ENCODE measurements at regions not wholly inside any gene's neighbourhood (a gene's known extent, or its start where the extent isn't known, plus 50 kb on each side); places are given as distances from the start of the nearest gene placed in this dataset.
A peak's percentile ranks its signal among the peaks of the same experiment; 100 is the strongest.
"Not testable (repeated sequence)": the region's sequence is repeated elsewhere in the genome, so short reads cannot be mapped to it uniquely, and the experiment has no call there.

DNA sequence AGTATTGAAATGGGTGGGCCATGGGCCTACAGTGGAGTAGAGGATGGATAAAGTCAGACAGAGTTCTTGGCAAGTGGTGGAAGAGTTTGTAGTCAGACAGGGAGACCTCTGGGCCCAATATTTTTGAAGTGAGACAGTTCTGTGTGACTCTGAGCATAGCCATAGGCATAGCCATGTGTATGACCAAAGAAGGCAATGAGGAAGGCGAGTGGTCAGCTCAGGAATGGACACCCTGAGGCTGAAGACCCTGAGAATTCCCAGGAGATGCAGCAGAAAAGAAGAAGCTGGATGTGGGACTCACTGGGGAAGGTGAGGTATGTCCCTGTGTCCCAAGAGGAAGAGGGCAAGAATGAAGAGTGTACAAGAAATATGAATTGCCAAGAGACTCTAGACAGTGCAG, 210.6 kb upstream of the IRF2BP2 start:
- Histone ChIP-seq H3K36me3 (no peaks in the 10 kb centered on the region), H3K4me1 (peaks cover 4 to 17% (median 4%) of the 10 kb centered on the region in 3 donors), H3K9me3 (no peaks in the 10 kb centered on the region), H3K27ac (no peak overlapping the region), H3K27me3 (no peaks in the 10 kb centered on the region), H3K4me3 (no peak overlapping the region)
- 89 to 100% methylated on average over 1 of the region's 1 CpG for WGBS, 2 donors (ENCODE audit: low coverage in 1 of 2)
- TF ChIP-seq, protein P1, sequence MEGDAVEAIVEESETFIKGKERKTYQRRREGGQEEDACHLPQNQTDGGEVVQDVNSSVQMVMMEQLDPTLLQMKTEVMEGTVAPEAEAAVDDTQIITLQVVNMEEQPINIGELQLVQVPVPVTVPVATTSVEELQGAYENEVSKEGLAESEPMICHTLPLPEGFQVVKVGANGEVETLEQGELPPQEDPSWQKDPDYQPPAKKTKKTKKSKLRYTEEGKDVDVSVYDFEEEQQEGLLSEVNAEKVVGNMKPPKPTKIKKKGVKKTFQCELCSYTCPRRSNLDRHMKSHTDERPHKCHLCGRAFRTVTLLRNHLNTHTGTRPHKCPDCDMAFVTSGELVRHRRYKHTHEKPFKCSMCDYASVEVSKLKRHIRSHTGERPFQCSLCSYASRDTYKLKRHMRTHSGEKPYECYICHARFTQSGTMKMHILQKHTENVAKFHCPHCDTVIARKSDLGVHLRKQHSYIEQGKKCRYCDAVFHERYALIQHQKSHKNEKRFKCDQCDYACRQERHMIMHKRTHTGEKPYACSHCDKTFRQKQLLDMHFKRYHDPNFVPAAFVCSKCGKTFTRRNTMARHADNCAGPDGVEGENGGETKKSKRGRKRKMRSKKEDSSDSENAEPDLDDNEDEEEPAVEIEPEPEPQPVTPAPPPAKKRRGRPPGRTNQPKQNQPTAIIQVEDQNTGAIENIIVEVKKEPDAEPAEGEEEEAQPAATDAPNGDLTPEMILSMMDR (IDR thresholded peaks at IDR 0.05), result no peak
- no peak for TF ChIP-seq EP300 (IDR thresholded peaks at IDR 0.05)
- no peak for TF ChIP-seq POLR2AphosphoS5 (IDR thresholded peaks at IDR 0.05)
- TF ChIP-seq POLR2A (IDR thresholded peaks at IDR 0.05), result no peak
- ATAC-seq, result no peak

DNA sequence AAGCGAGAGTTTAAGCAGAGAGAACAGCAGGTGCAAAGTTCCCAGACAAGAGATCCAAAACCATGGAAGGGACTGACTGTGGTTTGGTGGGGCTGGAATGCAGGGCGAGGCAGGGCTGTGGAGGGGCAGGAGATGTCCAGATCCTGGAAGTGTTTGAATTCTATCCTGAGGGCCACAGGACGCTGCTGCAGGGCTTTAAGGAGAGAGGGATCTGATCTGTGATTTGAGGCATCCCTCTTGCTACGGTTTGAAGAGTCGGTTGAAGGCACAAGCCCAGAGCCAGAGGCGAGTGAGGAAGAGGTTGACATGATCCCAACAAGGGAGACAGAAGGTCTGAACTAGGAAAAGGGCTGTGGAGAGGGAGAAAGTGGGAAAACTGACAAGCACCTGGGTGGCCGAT, 209.9 kb upstream of the IRF2BP2 start:
- not testable (repeated sequence) for H3K27ac ChIP-seq, H3K36me3 ChIP-seq, H3K9me3 ChIP-seq, H3K27me3 ChIP-seq, H3K4me3 ChIP-seq, ATAC-seq
- WGBS, 2 donors (ENCODE audit: low coverage in 1 of 2), result 68% methylated on average over 4 of the region's 7 CpGs; no CpG with 5 or more reads in 1 of the 2 donors
- peaks cover 4 to 20% (median 4%) of the 10 kb centered on the region in 3 donors for H3K4me1 ChIP-seq

DNA sequence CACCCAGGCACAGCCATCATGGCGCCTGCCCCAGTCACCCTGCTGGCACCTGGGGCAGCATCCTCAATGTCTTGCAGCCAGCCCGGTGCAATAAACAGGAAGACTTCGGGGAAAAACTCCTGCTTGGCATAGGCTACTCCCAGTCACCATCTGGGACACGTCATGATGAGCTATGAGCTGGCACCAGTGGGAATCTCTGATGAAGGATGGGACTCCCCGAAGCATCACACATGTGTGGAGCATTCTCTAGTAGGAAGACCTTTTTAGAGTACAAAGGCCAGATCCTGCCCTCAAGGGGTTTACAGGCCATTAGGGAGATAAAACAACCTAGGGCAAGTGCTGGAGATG, 208.0 kb upstream of the IRF2BP2 start:
- Histone ChIP-seq H3K27ac (peak overlapping the region; percentile 82 to 99 (median 87)), H3K4me1 (peaks cover 4 to 20% (median 4%) of the 10 kb centered on the region in 3 donors)
- not testable (repeated sequence) for H3K27me3 ChIP-seq, H3K9me3 ChIP-seq, H3K4me3 ChIP-seq, H3K36me3 ChIP-seq
- ATAC-seq, result peak; percentile 38
- no CpG with 5 or more reads among the region's 5 CpGs for WGBS, 2 donors (ENCODE audit: low coverage in 1 of 2)

DNA sequence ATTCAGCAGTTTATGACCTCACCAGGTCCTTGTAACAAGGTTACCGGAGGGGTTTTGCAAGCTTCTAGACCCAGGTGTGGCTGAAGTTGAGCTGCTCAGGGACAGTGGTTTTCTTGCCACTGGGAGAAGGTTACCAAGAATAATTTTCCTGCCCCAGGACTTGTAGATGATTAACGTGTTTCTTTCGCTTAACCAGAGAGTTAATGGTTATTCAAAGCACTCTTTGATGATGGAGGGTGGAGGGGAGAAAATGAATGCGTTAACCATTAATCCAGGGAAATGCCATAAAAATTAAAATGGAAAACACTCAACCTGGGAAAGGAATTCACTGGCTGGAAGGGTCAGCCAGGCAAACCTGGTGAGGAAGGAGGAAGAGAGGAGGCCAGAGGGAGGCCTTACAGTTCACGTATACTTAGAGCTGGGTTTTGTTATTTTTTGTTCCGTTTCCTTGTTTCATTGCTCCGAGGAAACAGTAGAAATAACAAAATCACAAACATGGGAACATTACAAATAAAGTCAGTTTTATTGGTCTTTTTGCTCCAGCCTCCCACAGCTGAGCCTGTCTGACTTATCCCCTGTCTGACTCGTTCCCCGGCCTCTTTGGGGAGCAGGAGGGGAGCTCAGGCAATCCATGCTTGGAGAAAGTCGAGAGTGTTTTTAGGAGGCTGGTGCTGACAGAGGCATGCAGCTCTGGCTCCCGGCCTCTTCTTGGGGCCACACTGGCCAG, 207.5 kb upstream of the IRF2BP2 start:
- ATAC-seq, H3K4me3 ChIP-seq, H3K9me3 ChIP-seq, H3K27me3 ChIP-seq, H3K36me3 ChIP-seq: not testable (repeated sequence)
- Histone ChIP-seq H3K27ac (peak overlapping the region; percentile 82 to 99 (median 87)), H3K4me1 (peaks cover 4 to 20% (median 4%) of the 10 kb centered on the region in 3 donors)
- 40 to 66% methylated on average over 2 to 8 of the region's 11 CpGs for WGBS, 2 donors (ENCODE audit: low coverage in 1 of 2)

DNA sequence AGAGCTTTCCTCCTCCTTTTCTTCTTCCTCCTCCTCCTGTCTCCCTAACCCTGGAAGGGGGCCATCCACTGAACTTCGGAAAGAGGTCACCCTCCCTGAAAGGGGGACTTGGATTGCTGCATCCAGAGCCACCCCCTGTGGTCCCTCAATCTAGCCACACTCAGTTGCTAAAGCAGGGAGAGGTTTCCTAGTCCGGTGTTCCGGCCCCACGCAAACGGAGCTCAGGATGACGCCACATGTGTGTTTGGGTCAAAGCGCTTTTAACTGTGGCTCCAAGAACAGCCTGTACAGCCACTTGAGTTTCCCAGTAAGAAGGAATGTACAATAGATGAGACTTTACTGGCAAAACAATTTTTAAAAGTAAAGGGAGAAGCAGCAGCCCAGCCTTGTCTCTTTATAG, 206.9 kb upstream of the IRF2BP2 start:
- H3K4me1 ChIP-seq, result peaks cover 4 to 20% (median 4%) of the 10 kb centered on the region in 3 donors
- not testable (repeated sequence) for H3K36me3 ChIP-seq, H3K27me3 ChIP-seq, H3K9me3 ChIP-seq
- H3K27ac ChIP-seq, result peak overlapping the region; percentile 82 to 99 (median 87)
- ATAC-seq, result peak; percentile 90
- TF ChIP-seq EP300 (IDR thresholded peaks at IDR 0.05) (peak; percentile 85), POLR2AphosphoS5 (IDR thresholded peaks at IDR 0.05) (peak; percentile 89)
- no CpG with 5 or more reads among the region's 7 CpGs for WGBS, 2 donors (ENCODE audit: low coverage in 1 of 2)
- H3K4me3 ChIP-seq, result peak overlapping the region in 1 of 2 donors; percentile 18

DNA sequence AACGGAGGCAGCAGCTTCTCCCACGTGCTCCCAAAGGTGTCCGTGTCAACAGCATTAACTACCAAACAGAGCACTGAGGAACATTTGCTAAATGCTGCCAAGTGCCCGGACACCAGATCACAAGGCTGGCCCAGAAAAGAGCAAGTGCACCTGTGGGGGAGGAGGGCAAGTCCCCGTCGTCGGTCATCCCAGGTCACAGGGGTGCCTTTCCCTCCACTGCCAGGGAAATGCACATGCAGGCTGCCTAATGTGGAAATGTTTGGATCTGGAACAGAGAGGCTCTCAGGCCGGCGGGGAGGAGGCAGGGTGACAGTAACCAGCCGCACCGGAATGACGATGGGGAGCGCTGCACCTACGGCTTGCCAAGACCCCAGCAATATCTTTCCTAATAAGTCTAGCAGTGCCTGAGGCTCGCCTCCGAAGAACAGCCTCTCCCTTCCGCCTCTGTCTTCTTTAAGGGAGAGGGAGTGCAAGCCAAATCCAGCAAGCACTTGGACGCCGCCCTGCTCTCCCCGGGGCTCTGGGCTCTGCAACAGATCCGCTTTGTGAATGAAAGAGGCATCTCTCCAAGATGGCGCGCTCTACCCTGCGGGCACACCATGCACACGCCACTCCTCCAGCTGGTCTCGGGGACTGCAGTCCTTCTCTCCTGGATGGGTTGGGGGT, 206.3 kb upstream of the IRF2BP2 start:
- Histone ChIP-seq H3K4me3 (peak overlapping the region in 1 of 2 donors; percentile 18), H3K27ac (peak overlapping the region; percentile 82 to 99 (median 87)), H3K4me1 (peaks cover 4 to 20% (median 4%) of the 10 kb centered on the region in 3 donors)
- ATAC-seq, result peak; percentile 83
- 40% methylated on average over 1 of the region's 26 CpGs; no CpG with 5 or more reads in 1 of the 2 donors for WGBS, 2 donors (ENCODE audit: low coverage in 1 of 2)
- not testable (repeated sequence) for H3K36me3 ChIP-seq, H3K9me3 ChIP-seq, H3K27me3 ChIP-seq
- peak; percentile 33 for TF ChIP-seq POLR2AphosphoS5 (IDR thresholded peaks at IDR 0.05)

DNA sequence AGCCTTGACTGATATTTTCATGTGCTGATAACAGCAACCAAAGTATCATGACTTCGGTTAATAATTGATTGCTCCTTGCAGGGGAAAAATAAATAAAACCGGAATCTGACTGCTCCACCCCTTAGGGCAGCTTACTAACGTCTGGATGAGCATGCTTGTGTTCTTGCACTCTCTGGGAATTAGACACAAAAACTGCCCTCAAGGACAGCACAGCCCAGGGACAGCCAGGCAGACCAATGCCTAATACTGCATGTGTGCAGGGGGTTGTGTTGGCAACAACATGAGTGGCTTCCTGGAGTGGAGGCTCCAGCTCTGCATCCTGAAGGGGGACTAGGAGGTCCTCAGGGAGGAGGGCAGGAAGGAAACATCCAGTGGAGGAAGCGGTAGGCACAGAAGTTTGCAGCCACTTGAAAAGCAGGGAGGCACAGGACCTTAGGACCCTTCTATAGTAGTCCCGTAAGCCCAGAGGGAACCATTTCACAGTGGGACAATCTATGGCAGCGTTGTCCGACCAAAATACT, 205.4 kb upstream of the IRF2BP2 start:
- not testable (repeated sequence) for H3K4me3 ChIP-seq, H3K27me3 ChIP-seq, ATAC-seq, H3K36me3 ChIP-seq, H3K9me3 ChIP-seq
- WGBS, 2 donors (ENCODE audit: low coverage in 1 of 2), result 37% methylated on average over 4 of the region's 7 CpGs; no CpG with 5 or more reads in 1 of the 2 donors
- H3K4me1 ChIP-seq, result peaks cover 4 to 20% (median 4%) of the 10 kb centered on the region in 3 donors
- H3K27ac ChIP-seq, result peak overlapping the region; percentile 81 to 90 (median 87)

DNA sequence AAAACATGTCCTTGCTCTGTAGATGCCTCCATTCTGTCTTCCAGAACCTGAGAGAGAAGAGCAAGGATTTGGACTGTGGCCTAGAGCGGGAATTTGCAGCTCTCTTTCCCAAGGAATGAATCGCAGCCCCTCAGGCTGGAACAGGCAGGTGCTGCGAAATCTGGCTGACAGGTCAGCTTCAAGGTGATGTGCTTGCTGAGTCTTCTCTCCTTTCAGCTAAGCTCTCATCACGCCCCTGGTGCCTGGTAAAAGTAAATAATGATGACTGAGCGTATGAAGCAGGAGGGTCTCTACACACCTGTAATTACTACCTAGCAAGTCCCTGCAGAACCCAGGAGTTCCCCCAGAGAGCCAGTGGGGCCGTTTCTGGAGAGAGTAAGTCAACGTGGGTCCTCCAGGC, 204.3 kb upstream of the IRF2BP2 start:
- not testable (repeated sequence) for H3K27me3 ChIP-seq, H3K9me3 ChIP-seq, H3K4me3 ChIP-seq, H3K36me3 ChIP-seq, ATAC-seq
- H3K27ac ChIP-seq, result peak overlapping the region in 1 of 4 donors; percentile 64
- peaks cover 4 to 26% (median 4%) of the 10 kb centered on the region in 3 donors for H3K4me1 ChIP-seq
- WGBS, 2 donors (ENCODE audit: low coverage in 1 of 2), result 100% methylated on average over 1 of the region's 7 CpGs; no CpG with 5 or more reads in 1 of the 2 donors

DNA sequence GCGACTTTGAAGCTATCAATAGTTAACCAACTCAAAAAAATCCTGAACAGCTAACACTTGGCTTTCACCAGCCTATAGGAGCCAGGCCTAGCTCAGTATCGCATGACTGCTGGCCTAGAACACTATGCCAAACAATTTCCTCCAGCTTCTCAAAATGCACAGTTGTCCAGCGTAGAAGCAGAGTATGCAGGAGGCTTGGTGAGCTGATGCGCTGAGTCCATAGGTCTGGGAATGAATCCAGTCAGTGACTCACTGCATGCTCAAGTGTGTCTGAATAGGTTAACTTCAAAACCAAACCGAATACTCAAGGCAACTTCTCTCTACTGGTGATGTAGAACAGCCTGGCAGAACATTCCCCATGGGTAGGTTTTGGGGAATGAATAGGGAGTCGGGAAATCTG, 201.8 kb upstream of the IRF2BP2 start:
- ATAC-seq, H3K36me3 ChIP-seq, H3K4me3 ChIP-seq, H3K27me3 ChIP-seq, H3K9me3 ChIP-seq: not testable (repeated sequence)
- Histone ChIP-seq H3K4me1 (peaks cover 0 to 15% (median 0%) of the 10 kb centered on the region in 3 donors), H3K27ac (peak overlapping the region in 3 of 4 donors; percentile 5 to 61 (median 43))
- 33% methylated on average over 1 of the region's 6 CpGs; no CpG with 5 or more reads in 1 of the 2 donors for WGBS, 2 donors (ENCODE audit: low coverage in 1 of 2)

DNA sequence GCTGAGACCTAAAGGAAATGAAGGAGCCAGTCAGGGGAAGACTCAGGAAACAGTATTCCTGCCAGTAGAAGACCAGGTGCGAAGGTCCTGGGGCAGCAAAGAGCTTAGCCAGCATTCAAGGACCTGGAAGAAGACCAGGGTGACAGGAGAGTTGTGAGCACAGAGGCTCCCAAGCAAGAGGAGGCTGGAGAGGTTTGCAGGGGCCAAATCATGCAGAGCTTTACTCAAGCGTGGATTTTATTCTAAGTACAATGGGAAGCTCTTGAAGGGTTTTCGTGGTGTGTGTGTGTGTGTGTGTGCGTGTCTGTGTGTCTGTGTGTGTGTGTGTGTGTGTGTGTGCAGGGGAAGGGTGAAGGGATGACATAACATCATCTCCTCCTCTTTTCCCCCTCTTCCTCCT, 200.7 kb upstream of the IRF2BP2 start:
- not testable (repeated sequence) for H3K27ac ChIP-seq, H3K27me3 ChIP-seq, ATAC-seq, H3K9me3 ChIP-seq, H3K4me3 ChIP-seq, H3K36me3 ChIP-seq
- H3K4me1 ChIP-seq, result peaks cover 0 to 11% (median 0%) of the 10 kb centered on the region in 3 donors
- 70 to 100% methylated on average over 3 to 4 of the region's 4 CpGs for WGBS, 2 donors (ENCODE audit: low coverage in 1 of 2)

DNA sequence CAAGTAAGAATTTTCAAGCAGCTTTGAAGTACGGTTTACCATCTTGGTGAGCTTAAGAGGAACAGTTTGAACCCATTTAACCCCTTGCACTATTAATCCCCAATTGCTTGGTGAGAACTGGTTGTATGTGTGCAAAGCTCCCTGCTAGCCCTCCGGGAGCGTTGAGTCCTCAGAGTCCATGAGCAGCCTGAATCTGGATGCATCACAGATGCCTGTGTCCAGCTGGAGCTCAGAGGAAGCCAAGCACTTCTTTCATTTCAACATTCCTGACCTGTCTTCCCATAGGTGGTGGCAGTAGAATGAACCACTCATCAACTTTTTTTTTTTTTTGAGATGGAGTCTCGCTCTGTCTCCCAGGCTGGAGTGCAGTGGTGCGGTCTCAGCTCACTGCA, 199.9 kb upstream of the IRF2BP2 start:
- H3K27ac ChIP-seq, result peak overlapping the region in 3 of 4 donors; percentile 72 to 80 (median 78)
- not testable (repeated sequence) for H3K9me3 ChIP-seq, H3K4me1 ChIP-seq, H3K27me3 ChIP-seq, H3K4me3 ChIP-seq, H3K36me3 ChIP-seq
- peak; percentile 54 for ATAC-seq
- WGBS, 2 donors (ENCODE audit: low coverage in 1 of 2), result 20 to 29% methylated on average over 1 of the region's 5 CpGs
